HG03558 (cell line): ENCODE measurements at regions not wholly inside any gene's neighbourhood (a gene's known extent, or its start where the extent isn't known, plus 50 kb on each side); places are given as distances from the start of the nearest gene placed in this dataset.

ENCODE experiments used
- ATAC-seq: cut with Tn5 transposase; IDR thresholded peaks from one replicate; pipeline ENCODE4 v1.9.1; 2021; ENCODE audit warnings: moderate number of reproducible peaks; ENCODE audit not compliant: unreplicated experiment; ENCODE audit errors: extremely low read depth

- ATAC-seq = no peak
These were observed 424.1 kb upstream of the POU3F3 start for GRCh38 chr2:104429639-104430358.

GRCh38 chr2:104430359-104430740 lies 423.6 kb upstream of the POU3F3 start:
- ATAC-seq = no peak

GRCh38 chr2:104430852-104431251 lies 423.1 kb upstream of the POU3F3 start:
- no peak for ATAC-seq

GRCh38 chr2:104431701-104432121 lies 422.2 kb upstream of the POU3F3 start:
- no peak for ATAC-seq

- ATAC-seq = no peak
These were observed 421.5 kb upstream of the POU3F3 start for GRCh38 chr2:104432401-104432800.

GRCh38 chr2:104432991-104433390 lies 420.9 kb upstream of the POU3F3 start:
- no peak for ATAC-seq

GRCh38 chr2:104433657-104434056 lies 420.3 kb upstream of the POU3F3 start:
- no peak for ATAC-seq

GRCh38 chr2:104434318-104434792 lies 419.6 kb upstream of the POU3F3 start:
- peak; percentile 56 for ATAC-seq

- ATAC-seq = no peak
These were observed 418.9 kb upstream of the POU3F3 start for GRCh38 chr2:104434966-104435365.

- no peak for ATAC-seq
These were observed 415.4 kb upstream of the POU3F3 start for GRCh38 chr2:104438481-104438880.

- ATAC-seq = no peak
These were observed 410.8 kb upstream of the POU3F3 start for GRCh38 chr2:104443145-104443544.

GRCh38 chr2:104444392-104444791 lies 409.5 kb upstream of the POU3F3 start:
- ATAC-seq = no peak

GRCh38 chr2:104444889-104445288 lies 409.0 kb upstream of the POU3F3 start:
- ATAC-seq = no peak

GRCh38 chr2:104447831-104448434 lies 406.0 kb upstream of the POU3F3 start:
- ATAC-seq = no peak

- no peak for ATAC-seq
These were observed 405.1 kb upstream of the POU3F3 start for GRCh38 chr2:104448661-104449440.

- ATAC-seq = no peak
These were observed 401.4 kb upstream of the POU3F3 start for GRCh38 chr2:104452558-104452957.

GRCh38 chr2:104462731-104463130 lies 391.2 kb upstream of the POU3F3 start:
- no peak for ATAC-seq

- no peak for ATAC-seq
These were observed 387.9 kb upstream of the POU3F3 start for GRCh38 chr2:104465981-104466380.

GRCh38 chr2:104468846-104469245 lies 385.1 kb upstream of the POU3F3 start:
- no peak for ATAC-seq

- ATAC-seq = no peak
These were observed 381.8 kb upstream of the POU3F3 start for GRCh38 chr2:104472076-104472475.

GRCh38 chr2:104473546-104473945 lies 380.4 kb upstream of the POU3F3 start:
- ATAC-seq = no peak
